ENCODE measurements at regions not wholly inside any gene's neighbourhood (a gene's known extent, or its start where the extent isn't known, plus 50 kb on each side); places are given as distances from the start of the nearest gene placed in this dataset.

- DNase-seq (ENCODE audit: low read depth in 1 of 2, low spot score in 2 of 2) = no peak
- Histone ChIP-seq H3K36me3 (ENCODE audit: control insufficient read depth in 2 of 4, insufficient read depth in 4 of 4, low read length in 3 of 4) (no peaks in the 10 kb centered on the region), H3K23me2 (ENCODE audit: low read depth, low read length) (no peaks in the 10 kb centered on the region; the same call in 1 of the 2 replicates), H3K27ac (ENCODE audit: low read depth, low read length) (no peak overlapping the region), H4K8ac (ENCODE audit: extremely low read depth, insufficient read depth, low read length) (no peak overlapping the region), H3K4me3 (ENCODE audit: extremely low read depth in 1 of 4, insufficient read depth in 2 of 4, low read depth in 3 of 4, low read length in 4 of 4) (no peak overlapping the region), H3K23ac (ENCODE audit: insufficient read length) (no peak overlapping the region), H3K18ac (ENCODE audit: extremely low read depth, low read length) (no peak overlapping the region), H3K9me3 (ENCODE audit: insufficient read depth in 2 of 2, low read depth in 1 of 2, low read length in 1 of 2) (no peaks in the 10 kb centered on the region), H3K56ac (replicated peaks; ENCODE audit: insufficient read length, low read depth, low read length) (no peak overlapping the region), H2AK5ac (ENCODE audit: low read depth, low read length) (no peak overlapping the region), H3K14ac (ENCODE audit: insufficient read length) (no peak overlapping the region), H2BK20ac (ENCODE audit: low read length) (no peak overlapping the region), H4K20me1 (replicated peaks in 1 of 2; ENCODE audit: control insufficient read depth in 1 of 2, insufficient read depth in 2 of 2, low read length in 2 of 2) (no peaks in the 10 kb centered on the region), H3K27me3 (replicated peaks in 1 of 4; ENCODE audit: control insufficient read depth in 3 of 4, extremely low read depth in 1 of 4, insufficient read depth in 3 of 4, low read length in 3 of 4) (no peaks in the 10 kb centered on the region), H4K91ac (replicated peaks; ENCODE audit: insufficient read length, low read length) (no peak overlapping the region), H2BK120ac (replicated peaks; ENCODE audit: low read depth, low read length) (no peak overlapping the region), H2BK5ac (ENCODE audit: low read depth, low read length) (no peak overlapping the region), H3K4me1 (replicated peaks in 1 of 4; ENCODE audit: control insufficient read depth in 3 of 4, insufficient read depth in 4 of 4, low read length in 3 of 4) (no peaks in the 10 kb centered on the region), H3K79me1 (ENCODE audit: low read depth, low read length) (no peaks in the 10 kb centered on the region; the same call in 1 of the 2 replicates), H3K4me2 (ENCODE audit: insufficient read depth in 1 of 2, low read depth in 2 of 2, low read length in 2 of 2) (no peak overlapping the region), H3K79me2 (ENCODE audit: control insufficient read depth in 1 of 2, insufficient read depth in 2 of 2, low read length in 2 of 2) (no peaks in the 10 kb centered on the region), H3K9ac (replicated peaks in 1 of 4; ENCODE audit: extremely low read depth in 1 of 4, low read depth in 3 of 4, low read length in 3 of 4) (no peak overlapping the region), H2AFZ (ENCODE audit: low read length) (no peak overlapping the region), H4K5ac (ENCODE audit: insufficient read length, low read depth, low read length) (no peak overlapping the region), H2BK12ac (ENCODE audit: low read depth, low read length) (no peak overlapping the region; the same call in 1 of the 2 replicates), H3K4ac (replicated peaks; ENCODE audit: insufficient read length, low read depth, low read length) (no peak overlapping the region), H2BK15ac (ENCODE audit: low read length) (no peak overlapping the region)
- WGBS, 2 experiments (ENCODE audit: extremely low coverage in 1 of 2, insufficient coverage in 1 of 2, insufficient read length in 1 of 2, insufficient replicate concordance in 2 of 2, low coverage in 1 of 2, low lambda C conversion rate in 2 of 2, missing lambda C conversion rate in 1 of 2) = 85% methylated on average over 3 of the region's 3 CpGs; no CpG with 5 or more reads in 1 of the 2 experiments
- CTCF ChIA-PET (ENCODE audit: partially characterized antibody) = no interaction called here
- FAIRE-seq = no peak
- POLR2A ChIA-PET (ENCODE audit: partially characterized antibody) = no interaction called here
- no peak for TF ChIP-seq TAF1 (IDR thresholded peaks at IDR 0.05; ENCODE audit: low read depth, low read length)
Measured at GRCh38 chr3:40969341-40969740, 230.0 kb upstream of the CTNNB1 start.
